KMS-11 (cell line): ENCODE measurements at regions not wholly inside any gene's neighbourhood (a gene's known extent, or its start where the extent isn't known, plus 50 kb on each side); places are given as distances from the start of the nearest gene placed in this dataset.

ENCODE experiments used
- H2AFZ ChIP-seq: fragments of 200-600 bp; sonication (generic); 2 replicates; pipeline ENCODE4 v1.6.1; 2016; ENCODE audit warnings: antibody characterized with exemption, mixed run types, low read depth
- H3K27ac ChIP-seq: fragments of 200-600 bp; sonication (generic); 2 replicates; pipeline ENCODE4 v1.6.1; 2016; ENCODE audit warnings: mild to moderate bottlenecking, mixed run types
- H3K27me3 ChIP-seq: fragments of 200-600 bp; sonication (generic); 2 replicates; pipeline ENCODE4 v1.6.1; 2017; ENCODE audit warnings: mild to moderate bottlenecking, low read depth, mixed run types, moderate library complexity; ENCODE audit not compliant: insufficient read depth
- H3K36me3 ChIP-seq: fragments of 200-600 bp; sonication (generic); 2 replicates; pipeline ENCODE4 v1.6.1; 2017; ENCODE audit warnings: mild to moderate bottlenecking, mixed run types; ENCODE audit not compliant: insufficient read depth
- H3K4me1 ChIP-seq: fragments of 200-600 bp; sonication (generic); 2 replicates; pipeline ENCODE4 v1.6.1; 2016; ENCODE audit warnings: mild to moderate bottlenecking, low read depth, mixed run types; ENCODE audit not compliant: poor library complexity, severe bottlenecking
- H3K4me2 ChIP-seq: fragments of 200-600 bp; sonication (generic); 2 replicates; pipeline ENCODE4 v1.7.0; 2016; ENCODE audit warnings: mild to moderate bottlenecking, mixed run types
- H3K4me3 ChIP-seq: fragments of 200-600 bp; sonication (generic); IDR thresholded peaks from 2 replicates; pipeline ENCODE4 v1.6.1; 2017; ENCODE audit warnings: low read depth, low read length, mixed read lengths; ENCODE audit not compliant: insufficient read depth
- H3K79me2 ChIP-seq: fragments of 200-600 bp; sonication (generic); 2 replicates; pipeline ENCODE4 v1.6.1; 2016; ENCODE audit warnings: low read depth, mixed run types; ENCODE audit not compliant: insufficient read depth
- H3K9ac ChIP-seq: fragments of 200-600 bp; sonication (generic); 2 replicates; pipeline ENCODE4 v1.6.1; 2016; ENCODE audit warnings: mild to moderate bottlenecking, mixed run types
- H4K20me1 ChIP-seq: fragments of 200-600 bp; sonication (generic); 2 replicates; pipeline ENCODE4 v1.6.1; 2016; ENCODE audit warnings: mild to moderate bottlenecking, mixed run types; ENCODE audit not compliant: insufficient read depth
- TF ChIP-seq, protein P1 (sequence below): fragments of 200-600 bp; sonication (generic); conservative IDR thresholded peaks from 2 replicates; pipeline ENCODE4 v1.6.1; 2017; ENCODE audit warnings: low read depth, mild to moderate bottlenecking, antibody characterized with exemption, low read length, moderate library complexity, mixed read lengths

DNA sequence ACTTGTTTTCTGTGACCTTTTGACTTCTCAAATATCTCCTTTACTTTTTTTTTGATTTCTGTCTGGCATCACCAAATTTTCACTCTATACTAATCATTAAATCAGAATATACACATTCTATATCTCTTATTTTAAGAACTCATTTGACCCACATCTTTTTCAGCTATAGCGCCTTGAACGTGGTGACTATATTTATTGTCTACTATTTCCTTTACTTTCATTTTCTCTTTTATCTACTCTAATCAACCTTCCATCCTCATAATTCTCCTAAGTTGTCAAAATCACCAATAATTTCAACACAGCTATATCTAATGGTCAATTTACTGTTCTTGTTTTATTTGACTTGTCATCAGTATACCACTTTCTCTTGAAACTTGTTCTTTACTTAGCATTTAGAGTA lies 119.0 kb upstream of the CBLB start:
- no peak overlapping the region for H3K9ac ChIP-seq
- no peaks in the 10 kb centered on the region for H3K79me2 ChIP-seq
- no peak overlapping the region for H3K4me3 ChIP-seq
- H4K20me1 ChIP-seq, result no peaks in the 10 kb centered on the region
- TF ChIP-seq, protein P1, sequence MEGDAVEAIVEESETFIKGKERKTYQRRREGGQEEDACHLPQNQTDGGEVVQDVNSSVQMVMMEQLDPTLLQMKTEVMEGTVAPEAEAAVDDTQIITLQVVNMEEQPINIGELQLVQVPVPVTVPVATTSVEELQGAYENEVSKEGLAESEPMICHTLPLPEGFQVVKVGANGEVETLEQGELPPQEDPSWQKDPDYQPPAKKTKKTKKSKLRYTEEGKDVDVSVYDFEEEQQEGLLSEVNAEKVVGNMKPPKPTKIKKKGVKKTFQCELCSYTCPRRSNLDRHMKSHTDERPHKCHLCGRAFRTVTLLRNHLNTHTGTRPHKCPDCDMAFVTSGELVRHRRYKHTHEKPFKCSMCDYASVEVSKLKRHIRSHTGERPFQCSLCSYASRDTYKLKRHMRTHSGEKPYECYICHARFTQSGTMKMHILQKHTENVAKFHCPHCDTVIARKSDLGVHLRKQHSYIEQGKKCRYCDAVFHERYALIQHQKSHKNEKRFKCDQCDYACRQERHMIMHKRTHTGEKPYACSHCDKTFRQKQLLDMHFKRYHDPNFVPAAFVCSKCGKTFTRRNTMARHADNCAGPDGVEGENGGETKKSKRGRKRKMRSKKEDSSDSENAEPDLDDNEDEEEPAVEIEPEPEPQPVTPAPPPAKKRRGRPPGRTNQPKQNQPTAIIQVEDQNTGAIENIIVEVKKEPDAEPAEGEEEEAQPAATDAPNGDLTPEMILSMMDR, result no peak
- H3K4me2 ChIP-seq, result no peak overlapping the region
- no peak overlapping the region for H3K27ac ChIP-seq
- H3K36me3 ChIP-seq, result no peaks in the 10 kb centered on the region
- no peaks in the 10 kb centered on the region for H3K27me3 ChIP-seq
- H2AFZ ChIP-seq, result no peak overlapping the region
- no peaks in the 10 kb centered on the region for H3K4me1 ChIP-seq

DNA sequence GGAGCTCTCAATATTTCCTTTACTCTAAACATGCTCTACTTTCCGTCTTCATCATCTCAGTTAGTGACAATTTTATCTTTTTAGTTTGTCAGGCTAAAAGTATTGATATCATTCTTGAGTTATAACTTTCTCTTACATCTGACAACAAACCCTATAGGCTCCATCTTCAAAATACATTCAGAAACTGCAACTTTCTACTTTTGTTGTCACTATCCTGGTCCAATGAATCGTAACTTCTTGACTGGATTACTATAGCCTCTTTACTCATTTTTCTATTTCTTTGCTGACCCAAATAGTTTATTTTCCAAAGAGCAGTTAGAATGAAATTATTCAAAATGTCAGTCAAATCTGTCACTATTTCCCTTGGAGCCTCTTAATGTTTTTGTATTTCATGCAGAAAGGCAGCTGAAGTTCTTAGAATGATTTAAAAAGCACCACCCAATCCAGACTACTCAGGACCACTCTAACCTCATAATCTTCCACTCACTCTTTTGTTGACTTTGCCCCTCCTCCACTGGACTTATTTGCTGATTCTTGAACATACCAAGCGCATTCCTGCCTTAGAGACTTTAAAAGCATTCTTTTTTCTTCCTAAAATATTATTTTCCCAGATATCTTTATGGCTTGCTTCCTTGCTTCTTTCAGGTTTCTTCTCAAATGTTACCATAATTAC lies 119.9 kb upstream of the CBLB start:
- TF ChIP-seq, protein P1, result no peak

DNA sequence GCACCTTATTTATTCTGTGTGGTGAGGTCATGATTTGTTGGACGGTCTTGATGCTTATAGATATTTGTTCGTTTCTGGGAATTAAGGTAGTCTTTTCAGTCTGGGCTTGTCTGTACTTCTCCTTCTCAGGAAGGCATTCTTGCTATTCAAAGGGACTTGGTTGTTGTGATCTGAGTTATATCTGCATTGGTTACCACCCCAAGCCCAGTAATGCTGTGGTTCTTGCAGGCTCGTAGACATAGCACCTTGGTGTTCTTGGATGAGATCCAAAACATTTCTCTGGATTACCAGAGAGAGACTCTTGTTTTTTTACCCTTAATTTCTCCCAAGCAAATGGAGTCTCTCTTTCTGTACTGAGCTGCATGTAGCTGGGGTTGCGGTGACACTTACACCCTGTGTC lies 128.0 kb upstream of the CBLB start:
- Histone ChIP-seq H2AFZ (no peak overlapping the region), H3K9ac (no peak overlapping the region), H4K20me1 (no peaks in the 10 kb centered on the region), H3K4me3 (no peak overlapping the region), H3K4me1 (no peaks in the 10 kb centered on the region), H3K79me2 (no peaks in the 10 kb centered on the region), H3K36me3 (no peaks in the 10 kb centered on the region), H3K27me3 (no peaks in the 10 kb centered on the region), H3K4me2 (no peak overlapping the region), H3K27ac (no peak overlapping the region)
- TF ChIP-seq, protein P1, result no peak

More for the DNA sequence above, 119.9 kb upstream of the CBLB start:
- H3K27ac ChIP-seq, result no peak overlapping the region
- H3K4me3 ChIP-seq, result no peak overlapping the region
- H3K79me2 ChIP-seq, result no peaks in the 10 kb centered on the region
- no peaks in the 10 kb centered on the region for H3K27me3 ChIP-seq
- no peak overlapping the region for H3K9ac ChIP-seq
- no peaks in the 10 kb centered on the region for H4K20me1 ChIP-seq
- no peaks in the 10 kb centered on the region for H3K36me3 ChIP-seq
- H3K4me2 ChIP-seq, result no peak overlapping the region
- H2AFZ ChIP-seq, result no peak overlapping the region
- no peaks in the 10 kb centered on the region for H3K4me1 ChIP-seq

DNA sequence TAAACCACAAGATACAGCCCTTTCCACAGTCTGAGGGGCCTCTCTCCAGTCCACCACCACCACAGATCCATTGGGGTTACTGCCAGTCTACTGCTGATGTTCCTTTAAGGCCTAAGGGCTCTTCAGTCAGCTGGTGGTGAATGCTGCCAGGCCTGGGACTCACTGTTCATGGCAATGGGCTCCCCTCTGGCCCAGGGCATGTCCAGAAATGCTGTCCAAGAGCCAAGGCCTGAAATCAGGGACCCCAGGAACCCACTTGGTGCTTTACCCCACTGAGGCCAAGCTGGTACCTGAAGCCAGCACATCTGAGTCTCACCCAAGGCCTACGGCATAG lies 128.6 kb upstream of the CBLB start:
- H3K79me2 ChIP-seq, result no peaks in the 10 kb centered on the region
- no peaks in the 10 kb centered on the region for H3K27me3 ChIP-seq
- H4K20me1 ChIP-seq, result no peaks in the 10 kb centered on the region
- H3K4me3 ChIP-seq, result no peak overlapping the region
- no peaks in the 10 kb centered on the region for H3K36me3 ChIP-seq
- TF ChIP-seq, protein P1, result no peak
- no peak overlapping the region for H3K27ac ChIP-seq
- no peaks in the 10 kb centered on the region for H3K4me1 ChIP-seq
- H2AFZ ChIP-seq, result no peak overlapping the region
- no peak overlapping the region for H3K4me2 ChIP-seq
- H3K9ac ChIP-seq, result no peak overlapping the region
